Chondrocyte (in vitro differentiated cells): ENCODE measurements at regions not wholly inside any gene's neighbourhood (a gene's known extent, or its start where the extent isn't known, plus 50 kb on each side); places are given as distances from the start of the nearest gene placed in this dataset.

Experiments
- DNase-seq: peaks from one replicate; pipeline ENCODE4 v3.0.0; 2021; ENCODE audit warnings: mixed read lengths, low spot score
- H3K27ac Mint-ChIP-seq: one replicate; pipeline ENCODE4 v1.8.0; 2021; ENCODE audit warnings: mild to moderate bottlenecking, moderate library complexity, mixed read lengths; ENCODE audit not compliant: unreplicated experiment
- H3K27me3 Mint-ChIP-seq: 2 replicates; pipeline ENCODE4 v1.8.0; 2021; ENCODE audit warnings: low read depth, mixed read lengths
- H3K36me3 Mint-ChIP-seq: 2 replicates; pipeline ENCODE4 v1.8.0; 2021; ENCODE audit warnings: low read depth, mixed read lengths
- H3K4me1 Mint-ChIP-seq: 2 replicates; pipeline ENCODE4 v1.8.0; 2021; ENCODE audit warnings: low read depth, mild to moderate bottlenecking, mixed read lengths
- H3K4me3 Mint-ChIP-seq: one replicate; pipeline ENCODE4 v1.8.0; 2021; ENCODE audit warnings: mild to moderate bottlenecking, moderate library complexity, mixed read lengths; ENCODE audit not compliant: unreplicated experiment
- H3K9me3 Mint-ChIP-seq: 2 replicates; pipeline ENCODE4 v1.8.0; 2021; ENCODE audit warnings: low read depth, mixed read lengths
- CTCF ChIP-seq: fragments of 200-600 bp; sonication (generic); IDR thresholded peaks from 2 replicates; pipeline ENCODE4 v1.5.0; 2021; ENCODE audit warnings: antibody characterized with exemption, mild to moderate bottlenecking, moderate library complexity

GRCh38 chr3:66761093-66761780, 236.9 kb upstream of the KBTBD8 start:
- H3K9me3 Mint-ChIP-seq = peaks cover 8% of the 10 kb centered on the region
- no peaks in the 10 kb centered on the region for H3K27me3 Mint-ChIP-seq
- no peak overlapping the region for H3K27ac Mint-ChIP-seq
- no peak for DNase-seq
- H3K4me3 Mint-ChIP-seq = no peak overlapping the region
- H3K4me1 Mint-ChIP-seq = no peaks in the 10 kb centered on the region
- TF ChIP-seq CTCF = no peak
- peaks cover 7% of the 10 kb centered on the region for H3K36me3 Mint-ChIP-seq

GRCh38 chr3:66762916-66763693, 235.0 kb upstream of the KBTBD8 start:
- Mint-ChIP-seq H3K27ac (no peak overlapping the region), H3K36me3 (peaks cover 12% of the 10 kb centered on the region), H3K4me1 (no peaks in the 10 kb centered on the region), H3K4me3 (no peak overlapping the region), H3K9me3 (peaks cover 17% of the 10 kb centered on the region), H3K27me3 (no peaks in the 10 kb centered on the region)
- TF ChIP-seq CTCF = no peak
- no peak for DNase-seq

GRCh38 chr3:66778107-66778506, 220.0 kb upstream of the KBTBD8 start:
- no peaks in the 10 kb centered on the region for H3K9me3 Mint-ChIP-seq
- peaks cover 2% of the 10 kb centered on the region for H3K36me3 Mint-ChIP-seq
- no peak for TF ChIP-seq CTCF
- no peaks in the 10 kb centered on the region for H3K27me3 Mint-ChIP-seq
- peaks cover 19% of the 10 kb centered on the region for H3K4me1 Mint-ChIP-seq
- H3K27ac Mint-ChIP-seq = no peak overlapping the region
- no peak for DNase-seq
- no peak overlapping the region for H3K4me3 Mint-ChIP-seq

GRCh38 chr3:66778777-66779176, 219.3 kb upstream of the KBTBD8 start:
- Mint-ChIP-seq H3K36me3 (peaks cover 2% of the 10 kb centered on the region), H3K9me3 (no peaks in the 10 kb centered on the region), H3K27ac (no peak overlapping the region), H3K4me1 (peaks cover 19% of the 10 kb centered on the region), H3K27me3 (no peaks in the 10 kb centered on the region), H3K4me3 (no peak overlapping the region)
- no peak for DNase-seq
- no peak for TF ChIP-seq CTCF

- DNase-seq = no peak
- H3K9me3 Mint-ChIP-seq = no peaks in the 10 kb centered on the region
- no peak overlapping the region for H3K27ac Mint-ChIP-seq
Observed at GRCh38 chr3:66785191-66785909, 212.8 kb upstream of the KBTBD8 start.

More at GRCh38 chr3:66785191-66785909, 212.8 kb upstream of the KBTBD8 start:
- Mint-ChIP-seq H3K4me3 (no peak overlapping the region), H3K4me1 (peaks cover 14% of the 10 kb centered on the region), H3K36me3 (no peaks in the 10 kb centered on the region), H3K27me3 (no peaks in the 10 kb centered on the region)
- TF ChIP-seq CTCF = no peak
